ENCODE measurements at regions not wholly inside any gene's neighbourhood (a gene's known extent, or its start where the extent isn't known, plus 50 kb on each side); places are given as distances from the start of the nearest gene placed in this dataset.

DNA sequence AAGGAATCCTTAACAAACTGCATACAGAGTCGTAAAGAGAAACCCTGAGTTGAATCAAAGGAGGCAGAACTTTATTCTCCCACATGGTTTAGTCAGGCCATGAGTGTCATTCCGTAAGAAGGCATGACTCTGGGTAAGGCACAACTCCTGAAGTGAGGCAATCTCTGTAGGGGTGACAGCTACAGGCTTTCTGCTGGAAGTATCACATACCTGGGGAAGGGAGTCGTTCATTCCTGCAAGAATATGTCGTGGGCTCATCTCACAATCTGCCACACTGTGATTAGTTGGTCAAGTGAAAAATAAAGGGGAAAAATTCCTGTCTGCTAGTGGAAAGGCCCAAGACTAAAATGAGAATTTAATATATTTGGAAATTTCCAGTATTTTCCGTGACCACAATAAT lies 392.6 kb downstream of the POM121L12 start:
- H3K36me3 Mint-ChIP-seq (ENCODE audit: low read depth), result no peaks in the 10 kb centered on the region
- no peaks in the 10 kb centered on the region for H3K4me1 Mint-ChIP-seq
- TF ChIP-seq CTCF (IDR thresholded peaks at IDR 0.05; ENCODE audit: unreplicated experiment in 3 of 3), result no peak
- H3K9me3 Mint-ChIP-seq, result peaks cover 3% of the 10 kb centered on the region
- no peak overlapping the region for H3K4me3 Mint-ChIP-seq
- peaks cover 4% of the 10 kb centered on the region for H3K27me3 Mint-ChIP-seq (ENCODE audit: low read depth)
- H3K27ac Mint-ChIP-seq, result no peak overlapping the region

- H3K36me3 Mint-ChIP-seq (ENCODE audit: low read depth), result no peaks in the 10 kb centered on the region
- peaks cover 3% of the 10 kb centered on the region for H3K9me3 Mint-ChIP-seq
- no peak overlapping the region for H3K27ac Mint-ChIP-seq
- TF ChIP-seq CTCF (IDR thresholded peaks at IDR 0.05; ENCODE audit: unreplicated experiment in 3 of 3), result no peak
- peaks cover 4% of the 10 kb centered on the region for H3K27me3 Mint-ChIP-seq (ENCODE audit: low read depth)
- H3K4me3 Mint-ChIP-seq, result no peak overlapping the region
- H3K4me1 Mint-ChIP-seq, result no peaks in the 10 kb centered on the region
These were observed 396.5 kb downstream of the POM121L12 start for GRCh38 chr7:53431901-53432300.

GRCh38 chr7:53437336-53437735 lies 401.9 kb downstream of the POM121L12 start:
- no peak overlapping the region for H3K27ac Mint-ChIP-seq
- H3K9me3 Mint-ChIP-seq, result no peaks in the 10 kb centered on the region
- no peaks in the 10 kb centered on the region for H3K27me3 Mint-ChIP-seq (ENCODE audit: low read depth)
- no peak for TF ChIP-seq CTCF (IDR thresholded peaks at IDR 0.05; ENCODE audit: unreplicated experiment in 3 of 3)
- no peak overlapping the region for H3K4me3 Mint-ChIP-seq
- no peaks in the 10 kb centered on the region for H3K36me3 Mint-ChIP-seq (ENCODE audit: low read depth)
- H3K4me1 Mint-ChIP-seq, result no peaks in the 10 kb centered on the region

GRCh38 chr7:53446170-53446569 lies 410.7 kb downstream of the POM121L12 start:
- TF ChIP-seq CTCF (IDR thresholded peaks at IDR 0.05; ENCODE audit: unreplicated experiment in 3 of 3), result no peak
- Mint-ChIP-seq H3K27ac (no peak overlapping the region), H3K27me3 (ENCODE audit: low read depth) (no peaks in the 10 kb centered on the region), H3K36me3 (ENCODE audit: low read depth) (no peaks in the 10 kb centered on the region), H3K4me3 (no peak overlapping the region), H3K4me1 (no peaks in the 10 kb centered on the region), H3K9me3 (no peaks in the 10 kb centered on the region)

DNA sequence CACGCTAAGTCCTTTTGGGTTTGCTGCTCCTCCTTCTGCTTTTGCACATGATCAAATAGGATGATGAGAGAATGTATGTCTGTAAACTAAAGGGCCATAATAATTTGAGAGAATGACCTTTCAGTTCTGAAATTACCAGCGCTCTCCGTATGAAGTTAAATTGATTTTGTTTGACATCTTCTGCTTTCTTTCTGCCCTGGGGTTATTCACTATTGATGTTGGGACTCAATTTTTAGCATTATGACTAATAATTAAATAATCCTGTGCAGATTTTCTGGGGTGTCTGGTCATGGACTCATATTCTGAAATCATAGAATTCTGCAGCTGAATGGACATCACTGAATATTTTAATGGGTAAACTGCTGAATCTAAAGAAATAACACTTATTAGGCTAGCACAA lies 423.2 kb downstream of the POM121L12 start:
- Mint-ChIP-seq H3K27ac (no peak overlapping the region), H3K4me1 (no peaks in the 10 kb centered on the region), H3K36me3 (ENCODE audit: low read depth) (no peaks in the 10 kb centered on the region), H3K4me3 (no peak overlapping the region), H3K27me3 (ENCODE audit: low read depth) (no peaks in the 10 kb centered on the region), H3K9me3 (no peaks in the 10 kb centered on the region)
- no peak for TF ChIP-seq CTCF (IDR thresholded peaks at IDR 0.05; ENCODE audit: unreplicated experiment in 3 of 3)

DNA sequence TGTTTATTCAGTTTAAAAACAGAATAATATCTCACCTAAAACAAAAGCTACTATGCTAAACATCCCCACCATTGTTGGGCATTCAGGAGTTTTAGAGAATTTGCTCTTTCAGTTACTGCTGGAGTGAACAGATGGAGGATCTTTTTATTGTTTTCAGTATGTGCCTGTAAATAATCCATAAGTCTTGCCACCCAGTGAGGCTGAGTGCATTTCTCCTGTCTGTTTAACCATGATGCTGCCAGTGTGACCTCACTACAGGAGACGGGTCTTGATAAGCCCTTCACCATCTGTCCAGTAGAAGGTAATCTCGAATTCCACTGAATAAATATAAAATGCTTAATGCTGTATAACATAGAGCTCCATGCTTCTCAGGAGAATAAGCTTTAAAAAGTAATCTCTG lies 430.9 kb downstream of the POM121L12 start:
- H3K36me3 Mint-ChIP-seq (ENCODE audit: low read depth), result no peaks in the 10 kb centered on the region
- no peak for TF ChIP-seq CTCF (IDR thresholded peaks at IDR 0.05; ENCODE audit: unreplicated experiment in 3 of 3)
- H3K4me3 Mint-ChIP-seq, result no peak overlapping the region
- no peaks in the 10 kb centered on the region for H3K27me3 Mint-ChIP-seq (ENCODE audit: low read depth)
- no peak overlapping the region for H3K27ac Mint-ChIP-seq
- H3K4me1 Mint-ChIP-seq, result no peaks in the 10 kb centered on the region
- H3K9me3 Mint-ChIP-seq, result no peaks in the 10 kb centered on the region
